ENCODE measurements at regions not wholly inside any gene's neighbourhood (a gene's known extent, or its start where the extent isn't known, plus 50 kb on each side); places are given as distances from the start of the nearest gene placed in this dataset.

DNA sequence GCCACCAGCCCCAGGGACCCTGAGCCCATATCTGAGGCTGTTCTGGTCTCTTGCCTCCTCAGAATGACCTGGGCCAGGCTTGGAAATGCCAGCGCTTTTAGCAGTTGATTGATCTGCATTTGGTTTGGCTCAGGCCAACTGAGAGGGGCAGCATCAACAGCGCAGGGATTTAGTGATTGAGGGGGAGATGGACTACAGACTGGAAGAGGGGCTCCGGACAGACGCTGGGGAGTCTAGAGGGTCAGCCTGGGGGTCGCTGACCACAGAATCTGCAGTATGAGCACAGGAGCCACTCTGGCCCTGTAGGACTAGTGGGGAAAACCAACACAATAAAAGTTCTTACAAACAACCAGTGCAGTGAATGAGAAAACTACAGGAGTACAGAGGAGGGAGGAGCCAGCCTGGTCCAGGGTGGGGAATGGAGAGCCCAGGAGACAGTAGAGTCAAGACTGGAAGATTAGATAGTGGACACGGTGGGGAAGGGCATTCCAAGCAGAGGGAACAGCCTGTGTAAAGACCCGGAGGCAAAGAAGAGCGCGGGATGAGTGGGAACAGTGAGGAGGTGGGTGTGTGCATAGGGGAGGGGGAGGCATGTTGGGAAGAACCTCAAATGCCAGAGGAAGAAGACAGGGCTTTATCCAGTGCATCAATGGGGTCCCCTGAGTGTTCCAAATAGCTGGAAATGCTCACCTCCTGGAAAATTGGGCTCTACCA is 128.9 kb downstream of the MRM1 start:
- Histone ChIP-seq H3K9me3 (replicated peaks in 1 of 2; ENCODE audit: control insufficient read depth in 1 of 2, insufficient read depth in 1 of 2, low read length in 2 of 2) (no peaks in the 10 kb centered on the region), H2AFZ (ENCODE audit: insufficient read depth, low read depth, low read length, poor library complexity, severe bottlenecking) (no peak overlapping the region), H3K36me3 (replicated peaks in 1 of 2; ENCODE audit: control insufficient read depth in 1 of 2, insufficient read depth in 2 of 2, low read length in 2 of 2) (no peaks in the 10 kb centered on the region), H4K20me1 (ENCODE audit: insufficient read depth, low read length) (no peaks in the 10 kb centered on the region), H3K4me1 (ENCODE audit: control insufficient read depth in 1 of 2, insufficient read depth in 2 of 2, low read length in 2 of 2) (no peaks in the 10 kb centered on the region), H3K4me2 (replicated peaks; ENCODE audit: extremely low read depth, low read length, poor library complexity, severe bottlenecking) (no peak overlapping the region), H3K4me3 (replicated peaks in 1 of 3; ENCODE audit: low read depth in 2 of 3, low read length in 3 of 3) (no peak overlapping the region), H3K27me3 (ENCODE audit: control insufficient read depth in 2 of 2, insufficient read depth in 2 of 2, low read length in 2 of 2) (peaks cover 19 to 47% of the 10 kb centered on the region in 2 donors), H3K9ac (ENCODE audit: insufficient read depth, low read length, poor library complexity, severe bottlenecking) (no peak overlapping the region), H3K27ac (ENCODE audit: low read depth in 1 of 2, low read length in 2 of 2) (no peak overlapping the region), H3K79me2 (ENCODE audit: insufficient read depth, low read length) (no peaks in the 10 kb centered on the region)
- H3K27me3 Mint-ChIP-seq (ENCODE audit: low read depth in 3 of 3), result peaks cover 37 to 44% (median 37%) of the 10 kb centered on the region in 3 donors
- peak overlapping the region in 1 of 2 donors; percentile 40 for H3K4me3 Mint-ChIP-seq
- no peaks in the 10 kb centered on the region for H3K4me1 Mint-ChIP-seq
- intact Hi-C loops (cut with micrococcal nuclease), result no loop called here
- no peak overlapping the region for H3K27ac Mint-ChIP-seq
- DNase-seq, result no peak
- TF ChIP-seq, protein P1, sequence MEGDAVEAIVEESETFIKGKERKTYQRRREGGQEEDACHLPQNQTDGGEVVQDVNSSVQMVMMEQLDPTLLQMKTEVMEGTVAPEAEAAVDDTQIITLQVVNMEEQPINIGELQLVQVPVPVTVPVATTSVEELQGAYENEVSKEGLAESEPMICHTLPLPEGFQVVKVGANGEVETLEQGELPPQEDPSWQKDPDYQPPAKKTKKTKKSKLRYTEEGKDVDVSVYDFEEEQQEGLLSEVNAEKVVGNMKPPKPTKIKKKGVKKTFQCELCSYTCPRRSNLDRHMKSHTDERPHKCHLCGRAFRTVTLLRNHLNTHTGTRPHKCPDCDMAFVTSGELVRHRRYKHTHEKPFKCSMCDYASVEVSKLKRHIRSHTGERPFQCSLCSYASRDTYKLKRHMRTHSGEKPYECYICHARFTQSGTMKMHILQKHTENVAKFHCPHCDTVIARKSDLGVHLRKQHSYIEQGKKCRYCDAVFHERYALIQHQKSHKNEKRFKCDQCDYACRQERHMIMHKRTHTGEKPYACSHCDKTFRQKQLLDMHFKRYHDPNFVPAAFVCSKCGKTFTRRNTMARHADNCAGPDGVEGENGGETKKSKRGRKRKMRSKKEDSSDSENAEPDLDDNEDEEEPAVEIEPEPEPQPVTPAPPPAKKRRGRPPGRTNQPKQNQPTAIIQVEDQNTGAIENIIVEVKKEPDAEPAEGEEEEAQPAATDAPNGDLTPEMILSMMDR (IDR thresholded peaks at IDR 0.05), result no peak
- WGBS (ENCODE audit: insufficient coverage), result 62% methylated on average over 3 of the region's 9 CpGs
- H3K9me3 Mint-ChIP-seq, result peaks cover 0 to 4% (median 0%) of the 10 kb centered on the region in 7 donors
- H3K36me3 Mint-ChIP-seq, result no peaks in the 10 kb centered on the region

DNA sequence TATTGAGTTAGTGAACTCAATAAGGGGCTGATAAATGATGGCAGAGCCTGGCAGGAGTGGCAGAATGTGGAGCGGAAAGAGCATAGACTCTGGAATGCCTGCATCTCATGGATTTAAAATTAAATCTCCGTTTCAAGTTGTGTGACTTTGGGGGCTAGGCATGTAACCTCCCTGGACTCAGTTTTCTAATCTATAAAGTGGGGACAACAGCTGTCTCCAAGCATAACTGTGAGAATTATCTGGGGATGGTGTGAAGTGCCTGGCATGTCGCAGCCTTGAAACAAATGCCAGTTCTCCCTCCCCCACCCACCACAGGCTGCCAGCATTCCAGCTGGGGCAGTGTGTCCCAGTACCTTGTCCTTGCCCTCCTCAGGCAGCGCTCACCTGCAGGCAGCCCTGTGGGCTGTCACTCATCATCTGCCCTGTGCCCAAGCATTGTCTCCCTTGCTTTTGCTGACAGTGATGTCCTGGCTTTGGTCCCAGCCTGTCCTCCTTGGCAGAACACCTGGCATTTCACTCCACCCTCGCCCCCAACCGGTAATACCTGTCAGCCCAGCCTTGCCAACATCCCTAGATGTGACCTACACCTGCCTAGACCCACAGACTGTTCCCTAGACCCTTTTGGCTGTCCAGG is 129.6 kb downstream of the MRM1 start:
- TF ChIP-seq, protein P1 (IDR thresholded peaks at IDR 0.05), result no peak
- Mint-ChIP-seq H3K36me3 (no peaks in the 10 kb centered on the region), H3K4me1 (no peaks in the 10 kb centered on the region), H3K9me3 (peaks cover 0 to 4% (median 0%) of the 10 kb centered on the region in 7 donors), H3K27me3 (ENCODE audit: low read depth in 3 of 3) (peaks cover 37 to 44% (median 39%) of the 10 kb centered on the region in 3 donors), H3K4me3 (peak overlapping the region in 1 of 2 donors; percentile 22), H3K27ac (no peak overlapping the region)
- Histone ChIP-seq H3K27ac (ENCODE audit: low read depth in 1 of 2, low read length in 2 of 2) (no peak overlapping the region), H2AFZ (ENCODE audit: insufficient read depth, low read depth, low read length, poor library complexity, severe bottlenecking) (no peak overlapping the region), H4K20me1 (ENCODE audit: insufficient read depth, low read length) (no peaks in the 10 kb centered on the region), H3K9ac (ENCODE audit: insufficient read depth, low read length, poor library complexity, severe bottlenecking) (no peak overlapping the region), H3K36me3 (replicated peaks in 1 of 2; ENCODE audit: control insufficient read depth in 1 of 2, insufficient read depth in 2 of 2, low read length in 2 of 2) (no peaks in the 10 kb centered on the region), H3K4me1 (ENCODE audit: control insufficient read depth in 1 of 2, insufficient read depth in 2 of 2, low read length in 2 of 2) (no peaks in the 10 kb centered on the region), H3K27me3 (ENCODE audit: control insufficient read depth in 2 of 2, insufficient read depth in 2 of 2, low read length in 2 of 2) (peaks cover 19 to 44% of the 10 kb centered on the region in 2 donors), H3K9me3 (replicated peaks in 1 of 2; ENCODE audit: control insufficient read depth in 1 of 2, insufficient read depth in 1 of 2, low read length in 2 of 2) (no peaks in the 10 kb centered on the region), H3K4me3 (replicated peaks in 1 of 3; ENCODE audit: low read depth in 2 of 3, low read length in 3 of 3) (no peak overlapping the region), H3K4me2 (replicated peaks; ENCODE audit: extremely low read depth, low read length, poor library complexity, severe bottlenecking) (no peak overlapping the region), H3K79me2 (ENCODE audit: insufficient read depth, low read length) (no peaks in the 10 kb centered on the region)
- intact Hi-C loops (cut with micrococcal nuclease), result no loop called here
- DNase-seq, result no peak
- 80% methylated on average over 5 of the region's 6 CpGs for WGBS (ENCODE audit: insufficient coverage)
